WTC11 (cell line): ENCODE measurements at regions not wholly inside any gene's neighbourhood (a gene's known extent, or its start where the extent isn't known, plus 50 kb on each side); places are given as distances from the start of the nearest gene placed in this dataset.

ENCODE experiments used
- ATAC-seq: fragments of 200-7000 bp; cut with Tn5 transposase; 2 replicates; pipeline ENCODE4 v1.10.0; 2021; ENCODE audit warnings: mild to moderate bottlenecking, moderate library complexity
- CTCF ChIA-PET: fragments of 300-600 bp; sonication (Branson Sonifier 250); formaldehyde crosslinking; loops from one replicate; lab custom pipeline; 2021; ENCODE audit warnings: antibody characterized with exemption; lab: Charles Lee
- POLR2A ChIA-PET: fragments of 350-600 bp; sonication (Branson Sonifier 250); formaldehyde crosslinking; loops from one replicate; lab custom pipeline; 2021; ENCODE audit warnings: antibody characterized with exemption; lab: Charles Lee
- DNase-seq: peaks from one replicate; pipeline ENCODE4 v3.0.0; 2021; ENCODE audit warnings: low spot score
- H3K27ac Mint-ChIP-seq: 2 replicates; pipeline ENCODE4 v1.8.0; 2021; ENCODE audit warnings: mixed read lengths
- H3K27me3 Mint-ChIP-seq: 2 replicates; pipeline ENCODE4 v1.8.0; 2021; ENCODE audit warnings: low read depth, mild to moderate bottlenecking, moderate library complexity, mixed read lengths
- H3K36me3 Mint-ChIP-seq: 2 replicates; pipeline ENCODE4 v1.8.0; 2021; ENCODE audit warnings: mixed read lengths
- H3K4me1 Mint-ChIP-seq: 2 replicates; pipeline ENCODE4 v1.8.0; 2022; ENCODE audit warnings: mixed read lengths
- H3K4me3 Mint-ChIP-seq: 2 replicates; pipeline ENCODE4 v1.8.0; 2021; ENCODE audit warnings: mild to moderate bottlenecking, moderate library complexity, mixed read lengths
- H3K9me3 Mint-ChIP-seq: 2 replicates; pipeline ENCODE4 v1.8.0; 2021; ENCODE audit warnings: mixed read lengths
- ELF4 ChIP-seq: sonication (generic); formaldehyde crosslinking; IDR thresholded peaks from 2 replicates; pipeline ENCODE4 v1.8.1; 2022; ENCODE audit warnings: low read depth, mild to moderate bottlenecking, moderate library complexity, missing genetic modification reagents
- ETV6 ChIP-seq: sonication (generic); formaldehyde crosslinking; IDR thresholded peaks from 2 replicates; pipeline ENCODE4 v1.8.1; 2022; ENCODE audit warnings: mild to moderate bottlenecking, missing genetic modification reagents
- FOXP1 ChIP-seq: sonication (generic); formaldehyde crosslinking; IDR thresholded peaks from 2 replicates; pipeline ENCODE4 v1.8.0; 2022; ENCODE audit warnings: missing genetic modification reagents, mild to moderate bottlenecking, moderate library complexity, borderline replicate concordance
- NFATC4 ChIP-seq: fragments of 250-450 bp; sonication (Bioruptor Pico); IDR thresholded peaks from 2 replicates; pipeline ENCODE4 v1.9.0; 2021; ENCODE audit warnings: mild to moderate bottlenecking
- NFE2L1 ChIP-seq: sonication (generic); formaldehyde crosslinking; IDR thresholded peaks from 2 replicates; pipeline ENCODE4 v1.8.1; 2023; ENCODE audit warnings: missing genetic modification reagents
- NR3C1 ChIP-seq: sonication (generic); formaldehyde crosslinking; conservative IDR thresholded peaks from 2 replicates; pipeline ENCODE4 v1.8.1; 2023; ENCODE audit warnings: low read depth, mild to moderate bottlenecking, missing genetic modification reagents
- RORB ChIP-seq: fragments of 250-450 bp; sonication (Bioruptor Pico); IDR thresholded peaks from 2 replicates; pipeline ENCODE4 v1.9.0; 2021; ENCODE audit warnings: mild to moderate bottlenecking
- SOX15 ChIP-seq: fragments of 250-450 bp; sonication (Bioruptor Pico); IDR thresholded peaks from 2 replicates; pipeline ENCODE4 v1.9.0; 2021; ENCODE audit warnings: mild to moderate bottlenecking
- SP1 ChIP-seq: sonication (generic); formaldehyde crosslinking; conservative IDR thresholded peaks from 2 replicates; pipeline ENCODE4 v1.8.1; 2022; ENCODE audit warnings: missing genetic modification reagents
- ZBTB21 ChIP-seq: sonication (generic); formaldehyde crosslinking; IDR thresholded peaks from 2 replicates; pipeline ENCODE4 v1.8.1; 2023; ENCODE audit warnings: mild to moderate bottlenecking, missing genetic modification reagents, borderline replicate concordance
- ZNF121 ChIP-seq: sonication (generic); formaldehyde crosslinking; IDR thresholded peaks from 2 replicates; pipeline ENCODE4 v1.8.0; 2023; ENCODE audit warnings: missing genetic modification reagents
- TF ChIP-seq, protein P1 (sequence below): sonication (generic); formaldehyde crosslinking; IDR thresholded peaks from 2 replicates; pipeline ENCODE4 v1.8.1; 2023; ENCODE audit warnings: mild to moderate bottlenecking, missing genetic modification reagents, moderate library complexity
- TF ChIP-seq, protein P2 (sequence below): fragments of 250-450 bp; sonication (Bioruptor Pico); IDR thresholded peaks from 2 replicates; pipeline ENCODE4 v2.1.2; 2022; ENCODE audit warnings: mild to moderate bottlenecking, moderate library complexity
- TF ChIP-seq, protein P3 (sequence below): sonication (generic); formaldehyde crosslinking; IDR thresholded peaks from 2 replicates; pipeline ENCODE4 v1.8.0; 2022; ENCODE audit warnings: mild to moderate bottlenecking, missing genetic modification reagents
- TF ChIP-seq, protein P4 (sequence below): sonication (generic); formaldehyde crosslinking; IDR thresholded peaks from 2 replicates; pipeline ENCODE4 v1.8.1; 2022; ENCODE audit warnings: missing genetic modification reagents, borderline replicate concordance
- TF ChIP-seq, protein P5 (sequence below): fragments of 250-450 bp; sonication (Bioruptor Pico); IDR thresholded peaks from 2 replicates; pipeline ENCODE4 v1.9.0; 2021; ENCODE audit warnings: mild to moderate bottlenecking
- TF ChIP-seq, protein P6 (sequence below): sonication (generic); formaldehyde crosslinking; IDR thresholded peaks from 2 replicates; pipeline ENCODE4 v1.8.1; 2022; ENCODE audit warnings: mild to moderate bottlenecking, moderate library complexity, missing genetic modification reagents
- TF ChIP-seq, protein P7 (sequence below): fragments of 250-450 bp; sonication (Bioruptor Pico); IDR thresholded peaks from 2 replicates; pipeline ENCODE4 v1.9.0; 2021; ENCODE audit warnings: mild to moderate bottlenecking, borderline replicate concordance

DNA sequence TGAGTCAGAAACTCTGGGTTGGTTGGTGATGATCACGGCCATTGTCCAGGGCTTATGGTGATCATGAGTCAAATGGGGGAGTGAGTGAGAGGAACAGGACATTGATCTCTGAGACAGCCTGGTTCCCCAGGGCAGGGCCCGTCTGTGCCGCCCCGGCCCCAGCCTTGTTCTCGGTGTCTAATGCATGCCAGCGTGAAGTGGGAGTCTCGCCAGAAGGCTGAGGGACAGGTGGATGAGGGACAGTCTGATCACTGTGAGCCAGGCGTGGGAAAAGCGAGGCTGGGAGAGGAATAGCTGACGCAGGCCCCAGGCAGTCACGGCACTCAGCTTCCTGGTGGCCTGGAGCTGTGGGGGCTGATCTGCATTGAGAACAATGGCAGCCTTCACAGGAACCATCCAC is 208.3 kb upstream of the HDAC4 start:
- TF ChIP-seq ZBTB21 (CRISPR knock-in tag) (no peak), NR3C1 (CRISPR knock-in tag) (no peak), FOXP1 (no peak), ZNF121 (CRISPR knock-in tag) (no peak), SOX15 (no peak), ELF4 (CRISPR knock-in tag) (no peak), RORB (no peak), SP1 (CRISPR knock-in tag) (no peak), NFATC4 (CRISPR knock-in tag) (no peak), NFE2L1 (no peak), ETV6 (no peak)
- TF ChIP-seq, protein P1, sequence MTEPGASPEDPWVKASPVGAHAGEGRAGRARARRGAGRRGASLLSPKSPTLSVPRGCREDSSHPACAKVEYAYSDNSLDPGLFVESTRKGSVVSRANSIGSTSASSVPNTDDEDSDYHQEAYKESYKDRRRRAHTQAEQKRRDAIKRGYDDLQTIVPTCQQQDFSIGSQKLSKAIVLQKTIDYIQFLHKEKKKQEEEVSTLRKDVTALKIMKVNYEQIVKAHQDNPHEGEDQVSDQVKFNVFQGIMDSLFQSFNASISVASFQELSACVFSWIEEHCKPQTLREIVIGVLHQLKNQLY (CRISPR knock-in tag), result no peak
- TF ChIP-seq, protein P2, sequence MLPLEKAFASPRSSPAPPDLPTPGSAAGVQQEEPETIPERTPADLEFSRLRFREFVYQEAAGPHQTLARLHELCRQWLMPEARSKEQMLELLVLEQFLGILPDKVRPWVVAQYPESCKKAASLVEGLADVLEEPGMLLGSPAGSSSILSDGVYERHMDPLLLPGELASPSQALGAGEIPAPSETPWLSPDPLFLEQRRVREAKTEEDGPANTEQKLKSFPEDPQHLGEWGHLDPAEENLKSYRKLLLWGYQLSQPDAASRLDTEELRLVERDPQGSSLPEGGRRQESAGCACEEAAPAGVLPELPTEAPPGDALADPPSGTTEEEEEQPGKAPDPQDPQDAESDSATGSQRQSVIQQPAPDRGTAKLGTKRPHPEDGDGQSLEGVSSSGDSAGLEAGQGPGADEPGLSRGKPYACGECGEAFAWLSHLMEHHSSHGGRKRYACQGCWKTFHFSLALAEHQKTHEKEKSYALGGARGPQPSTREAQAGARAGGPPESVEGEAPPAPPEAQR (CRISPR knock-in tag), result no peak
- TF ChIP-seq, protein P3, sequence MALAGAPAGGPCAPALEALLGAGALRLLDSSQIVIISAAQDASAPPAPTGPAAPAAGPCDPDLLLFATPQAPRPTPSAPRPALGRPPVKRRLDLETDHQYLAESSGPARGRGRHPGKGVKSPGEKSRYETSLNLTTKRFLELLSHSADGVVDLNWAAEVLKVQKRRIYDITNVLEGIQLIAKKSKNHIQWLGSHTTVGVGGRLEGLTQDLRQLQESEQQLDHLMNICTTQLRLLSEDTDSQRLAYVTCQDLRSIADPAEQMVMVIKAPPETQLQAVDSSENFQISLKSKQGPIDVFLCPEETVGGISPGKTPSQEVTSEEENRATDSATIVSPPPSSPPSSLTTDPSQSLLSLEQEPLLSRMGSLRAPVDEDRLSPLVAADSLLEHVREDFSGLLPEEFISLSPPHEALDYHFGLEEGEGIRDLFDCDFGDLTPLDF (CRISPR knock-in tag), result no peak
- TF ChIP-seq, protein P4, sequence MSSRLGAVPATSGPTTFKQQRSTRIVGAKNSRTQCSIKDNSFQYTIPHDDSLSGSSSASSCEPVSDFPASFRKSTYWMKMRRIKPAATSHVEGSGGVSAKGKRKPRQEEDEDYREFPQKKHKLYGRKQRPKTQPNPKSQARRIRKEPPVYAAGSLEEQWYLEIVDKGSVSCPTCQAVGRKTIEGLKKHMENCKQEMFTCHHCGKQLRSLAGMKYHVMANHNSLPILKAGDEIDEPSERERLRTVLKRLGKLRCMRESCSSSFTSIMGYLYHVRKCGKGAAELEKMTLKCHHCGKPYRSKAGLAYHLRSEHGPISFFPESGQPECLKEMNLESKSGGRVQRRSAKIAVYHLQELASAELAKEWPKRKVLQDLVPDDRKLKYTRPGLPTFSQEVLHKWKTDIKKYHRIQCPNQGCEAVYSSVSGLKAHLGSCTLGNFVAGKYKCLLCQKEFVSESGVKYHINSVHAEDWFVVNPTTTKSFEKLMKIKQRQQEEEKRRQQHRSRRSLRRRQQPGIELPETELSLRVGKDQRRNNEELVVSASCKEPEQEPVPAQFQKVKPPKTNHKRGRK (CRISPR knock-in tag), result no peak
- TF ChIP-seq, protein P5, sequence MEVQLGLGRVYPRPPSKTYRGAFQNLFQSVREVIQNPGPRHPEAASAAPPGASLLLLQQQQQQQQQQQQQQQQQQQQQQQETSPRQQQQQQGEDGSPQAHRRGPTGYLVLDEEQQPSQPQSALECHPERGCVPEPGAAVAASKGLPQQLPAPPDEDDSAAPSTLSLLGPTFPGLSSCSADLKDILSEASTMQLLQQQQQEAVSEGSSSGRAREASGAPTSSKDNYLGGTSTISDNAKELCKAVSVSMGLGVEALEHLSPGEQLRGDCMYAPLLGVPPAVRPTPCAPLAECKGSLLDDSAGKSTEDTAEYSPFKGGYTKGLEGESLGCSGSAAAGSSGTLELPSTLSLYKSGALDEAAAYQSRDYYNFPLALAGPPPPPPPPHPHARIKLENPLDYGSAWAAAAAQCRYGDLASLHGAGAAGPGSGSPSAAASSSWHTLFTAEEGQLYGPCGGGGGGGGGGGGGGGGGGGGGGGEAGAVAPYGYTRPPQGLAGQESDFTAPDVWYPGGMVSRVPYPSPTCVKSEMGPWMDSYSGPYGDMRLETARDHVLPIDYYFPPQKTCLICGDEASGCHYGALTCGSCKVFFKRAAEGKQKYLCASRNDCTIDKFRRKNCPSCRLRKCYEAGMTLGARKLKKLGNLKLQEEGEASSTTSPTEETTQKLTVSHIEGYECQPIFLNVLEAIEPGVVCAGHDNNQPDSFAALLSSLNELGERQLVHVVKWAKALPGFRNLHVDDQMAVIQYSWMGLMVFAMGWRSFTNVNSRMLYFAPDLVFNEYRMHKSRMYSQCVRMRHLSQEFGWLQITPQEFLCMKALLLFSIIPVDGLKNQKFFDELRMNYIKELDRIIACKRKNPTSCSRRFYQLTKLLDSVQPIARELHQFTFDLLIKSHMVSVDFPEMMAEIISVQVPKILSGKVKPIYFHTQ, result no peak
- TF ChIP-seq, protein P6, sequence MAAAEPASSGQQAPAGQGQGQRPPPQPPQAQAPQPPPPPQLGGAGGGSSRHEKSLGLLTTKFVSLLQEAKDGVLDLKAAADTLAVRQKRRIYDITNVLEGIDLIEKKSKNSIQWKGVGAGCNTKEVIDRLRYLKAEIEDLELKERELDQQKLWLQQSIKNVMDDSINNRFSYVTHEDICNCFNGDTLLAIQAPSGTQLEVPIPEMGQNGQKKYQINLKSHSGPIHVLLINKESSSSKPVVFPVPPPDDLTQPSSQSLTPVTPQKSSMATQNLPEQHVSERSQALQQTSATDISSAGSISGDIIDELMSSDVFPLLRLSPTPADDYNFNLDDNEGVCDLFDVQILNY (CRISPR knock-in tag), result no peak
- TF ChIP-seq, protein P7, sequence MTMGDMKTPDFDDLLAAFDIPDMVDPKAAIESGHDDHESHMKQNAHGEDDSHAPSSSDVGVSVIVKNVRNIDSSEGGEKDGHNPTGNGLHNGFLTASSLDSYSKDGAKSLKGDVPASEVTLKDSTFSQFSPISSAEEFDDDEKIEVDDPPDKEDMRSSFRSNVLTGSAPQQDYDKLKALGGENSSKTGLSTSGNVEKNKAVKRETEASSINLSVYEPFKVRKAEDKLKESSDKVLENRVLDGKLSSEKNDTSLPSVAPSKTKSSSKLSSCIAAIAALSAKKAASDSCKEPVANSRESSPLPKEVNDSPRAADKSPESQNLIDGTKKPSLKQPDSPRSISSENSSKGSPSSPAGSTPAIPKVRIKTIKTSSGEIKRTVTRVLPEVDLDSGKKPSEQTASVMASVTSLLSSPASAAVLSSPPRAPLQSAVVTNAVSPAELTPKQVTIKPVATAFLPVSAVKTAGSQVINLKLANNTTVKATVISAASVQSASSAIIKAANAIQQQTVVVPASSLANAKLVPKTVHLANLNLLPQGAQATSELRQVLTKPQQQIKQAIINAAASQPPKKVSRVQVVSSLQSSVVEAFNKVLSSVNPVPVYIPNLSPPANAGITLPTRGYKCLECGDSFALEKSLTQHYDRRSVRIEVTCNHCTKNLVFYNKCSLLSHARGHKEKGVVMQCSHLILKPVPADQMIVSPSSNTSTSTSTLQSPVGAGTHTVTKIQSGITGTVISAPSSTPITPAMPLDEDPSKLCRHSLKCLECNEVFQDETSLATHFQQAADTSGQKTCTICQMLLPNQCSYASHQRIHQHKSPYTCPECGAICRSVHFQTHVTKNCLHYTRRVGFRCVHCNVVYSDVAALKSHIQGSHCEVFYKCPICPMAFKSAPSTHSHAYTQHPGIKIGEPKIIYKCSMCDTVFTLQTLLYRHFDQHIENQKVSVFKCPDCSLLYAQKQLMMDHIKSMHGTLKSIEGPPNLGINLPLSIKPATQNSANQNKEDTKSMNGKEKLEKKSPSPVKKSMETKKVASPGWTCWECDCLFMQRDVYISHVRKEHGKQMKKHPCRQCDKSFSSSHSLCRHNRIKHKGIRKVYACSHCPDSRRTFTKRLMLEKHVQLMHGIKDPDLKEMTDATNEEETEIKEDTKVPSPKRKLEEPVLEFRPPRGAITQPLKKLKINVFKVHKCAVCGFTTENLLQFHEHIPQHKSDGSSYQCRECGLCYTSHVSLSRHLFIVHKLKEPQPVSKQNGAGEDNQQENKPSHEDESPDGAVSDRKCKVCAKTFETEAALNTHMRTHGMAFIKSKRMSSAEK, result no peak
- TF ChIP-seq, all 79 proteins: peak for 0
- Mint-ChIP-seq H3K27me3 (no peaks in the 10 kb centered on the region; the same call in 1 of the 2 replicates), H3K9me3 (0 out of 2 replicates have a peak, but pooled peaks cover 6% of the 10 kb centered on the region), H3K36me3 (no peaks in the 10 kb centered on the region), H3K4me3 (no peak overlapping the region), H3K4me1 (peaks cover 4% of the 10 kb centered on the region), H3K27ac (no peak overlapping the region)
- DNase-seq, result no peak
- CTCF ChIA-PET, result no interaction called here
- ATAC-seq, result no peak
- POLR2A ChIA-PET, result no interaction called here
